HG03432 (cell line): ENCODE measurements at regions not wholly inside any gene's neighbourhood (a gene's known extent, or its start where the extent isn't known, plus 50 kb on each side); places are given as distances from the start of the nearest gene placed in this dataset.

Source experiments
- ATAC-seq: cut with Tn5 transposase; IDR thresholded peaks from one replicate; pipeline ENCODE4 v1.9.1; 2021; ENCODE audit warnings: mild to moderate bottlenecking, moderate library complexity; ENCODE audit not compliant: unreplicated experiment

GRCh38 chr7:95669513-95669912, 73.2 kb upstream of the PDK4 start:
- no peak for ATAC-seq

- ATAC-seq: no peak
Measured at GRCh38 chr7:95668504-95669018, 72.2 kb upstream of the PDK4 start.

DNA sequence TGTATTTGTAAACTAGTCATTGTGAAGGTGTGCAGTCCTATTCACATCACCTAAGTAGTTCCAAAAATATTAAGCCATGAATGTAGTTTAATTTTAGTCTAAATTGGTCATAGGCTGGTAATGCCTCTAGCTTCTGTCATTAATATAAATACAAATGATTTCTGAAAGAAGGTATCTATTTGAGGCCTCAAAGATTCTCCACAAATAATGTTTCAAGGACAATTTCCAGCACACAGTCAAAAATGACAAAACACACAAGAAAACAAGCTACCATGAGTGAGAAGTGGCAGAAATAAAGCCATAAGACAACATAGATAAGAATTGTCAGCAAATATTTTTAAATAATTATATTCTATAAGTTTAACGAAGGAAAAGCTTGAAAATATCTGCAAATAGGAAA, 66.7 kb upstream of the PDK4 start:
- no peak for ATAC-seq

DNA sequence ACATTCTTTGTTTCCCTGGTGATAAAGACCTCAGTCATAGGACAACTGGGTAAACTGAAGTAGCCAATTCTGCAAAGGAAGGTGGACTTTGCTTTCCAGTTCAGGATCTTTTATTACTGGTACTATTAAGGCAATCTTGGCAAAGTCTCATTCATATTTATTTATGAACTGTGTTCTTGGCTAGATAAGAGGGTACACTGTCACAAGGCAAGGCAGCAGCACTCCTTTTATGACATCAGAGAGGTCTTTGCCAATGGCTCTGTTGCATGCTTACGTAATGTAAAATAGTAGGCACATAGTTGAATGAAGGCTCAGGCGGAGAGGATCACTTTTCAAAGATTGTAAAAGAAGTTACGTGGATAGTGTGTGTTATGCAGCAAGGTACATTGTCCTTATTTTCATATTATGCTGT, 63.7 kb upstream of the PDK4 start:
- no peak for ATAC-seq

GRCh38 chr7:95658676-95659075, 62.4 kb upstream of the PDK4 start:
- ATAC-seq: no peak

GRCh38 chr7:95649546-95649945, 53.2 kb upstream of the PDK4 start:
- no peak for ATAC-seq

DNA sequence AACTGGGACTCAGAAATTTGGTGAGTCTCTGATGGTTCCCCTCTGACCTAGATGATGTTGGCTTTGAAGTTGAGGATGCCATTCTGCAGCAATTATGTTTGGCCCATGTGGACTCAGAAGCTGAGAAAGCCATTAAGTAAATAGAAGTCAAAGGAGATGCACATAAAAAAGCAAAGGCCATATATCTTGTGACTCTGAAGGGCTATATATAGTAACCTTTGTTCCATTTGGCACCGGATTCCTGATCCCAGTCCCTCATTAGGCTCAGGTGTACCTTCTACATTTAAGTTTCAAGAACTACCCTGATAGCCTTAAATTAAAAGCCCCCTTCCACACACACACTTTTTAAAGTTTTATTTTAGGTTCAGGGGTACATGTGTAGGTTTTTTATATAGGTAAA, 50.0 kb upstream of the PDK4 start:
- no peak for ATAC-seq
